IMR-90 (cell line): ENCODE measurements at regions not wholly inside any gene's neighbourhood (a gene's known extent, or its start where the extent isn't known, plus 50 kb on each side); places are given as distances from the start of the nearest gene placed in this dataset.

Source experiments
- ATAC-seq: fragments of 200-7000 bp; cut with Tn5 transposase; 2 replicates; pipeline ENCODE4 v1.9.1; 2020; ENCODE audit warnings: low read depth, mild to moderate bottlenecking, moderate library complexity
- BruUV-seq: library from RNA; stranded (reverse); fragments of 400-500 nt; replicated peaks from 2 replicates; lab custom pipeline; 2021; lab: Mats Ljungman, UMichigan
- CTCF ChIA-PET: fragments of 300-600 bp; formaldehyde crosslinking; extraction: SDS; loops from one replicate; lab custom pipeline; 2021; ENCODE audit warnings: antibody characterized with exemption; lab: Yijun Ruan, JAX
- POLR2A ChIA-PET: fragments of 300-600 bp; sonication (Branson Sonifier 250); formaldehyde crosslinking; loops from one replicate; lab custom pipeline; 2022; ENCODE audit warnings: antibody characterized with exemption; ENCODE audit not compliant: unreplicated experiment; lab: Charles Lee
- DNase-seq: peaks from one replicate; pipeline ENCODE4 v3.0.0; 2013
- H2AFZ ChIP-seq: replicated peaks from 2 replicates; pipeline ENCODE3; 2013; ENCODE audit warnings: low read length, mild to moderate bottlenecking; ENCODE audit not compliant: poor library complexity
- H2AK5ac ChIP-seq: 2 replicates; pipeline ENCODE4 v1.6.1; 2013; ENCODE audit warnings: low read depth, low read length, inconsistent platforms
- H2AK9ac ChIP-seq: replicated peaks from 2 replicates; pipeline ENCODE3; 2013; ENCODE audit warnings: mild to moderate bottlenecking, low read depth, low read length, moderate library complexity; ENCODE audit not compliant: poor library complexity
- H2BK120ac ChIP-seq: 2 replicates; pipeline ENCODE4 v1.6.1; 2013; ENCODE audit warnings: low read depth, low read length, inconsistent platforms
- H2BK15ac ChIP-seq: 3 replicates; pipeline ENCODE4 v1.6.1; 2013; ENCODE audit warnings: low read depth, low read length, inconsistent platforms
- H2BK20ac ChIP-seq: 2 replicates; pipeline ENCODE4 v1.6.1; 2013; ENCODE audit warnings: low read depth, mild to moderate bottlenecking, inconsistent platforms, low read length, moderate library complexity
- H2BK5ac ChIP-seq: 2 replicates; pipeline ENCODE4 v1.6.1; 2013; ENCODE audit warnings: mild to moderate bottlenecking, low read depth, low read length, inconsistent platforms; ENCODE audit not compliant: poor library complexity, severe bottlenecking
- H3K14ac ChIP-seq: replicated peaks from 2 replicates; pipeline ENCODE4 v1.6.1; 2013; ENCODE audit warnings: low read depth, low read length, inconsistent platforms
- H3K18ac ChIP-seq: 2 replicates; pipeline ENCODE4 v1.6.1; 2013; ENCODE audit warnings: low read depth, low read length, control low read depth
- H3K23ac ChIP-seq: 2 replicates; pipeline ENCODE4 v1.6.1; 2013; ENCODE audit warnings: low read depth, low read length, inconsistent platforms
- H3K27ac ChIP-seq: 2 replicates; pipeline ENCODE4 v1.5.1; 2013; ENCODE audit warnings: mild to moderate bottlenecking, control low read depth, low read length; ENCODE audit not compliant: insufficient read depth
- H3K27me3 ChIP-seq: 2 replicates; pipeline ENCODE4 v1.6.1; 2013; ENCODE audit warnings: low read length; ENCODE audit not compliant: control insufficient read depth, insufficient read depth
- H3K36me3 ChIP-seq: 2 replicates; pipeline ENCODE4 v1.6.1; 2013; ENCODE audit warnings: low read length, mixed read lengths; ENCODE audit not compliant: control insufficient read depth, insufficient read depth
- H3K4ac ChIP-seq: 2 replicates; pipeline ENCODE4 v1.6.1; 2013; ENCODE audit warnings: low read depth, low read length, inconsistent platforms
- H3K4me1 ChIP-seq: 2 replicates; pipeline ENCODE4 v1.6.1; 2013; ENCODE audit warnings: low read length, mixed read lengths; ENCODE audit not compliant: control insufficient read depth, insufficient read depth
- H3K4me2 ChIP-seq: 2 replicates; pipeline ENCODE4 v1.6.1; 2013; ENCODE audit warnings: low read depth, mild to moderate bottlenecking, control low read depth, low read length, moderate library complexity
- H3K4me3 ChIP-seq: 2 replicates; pipeline ENCODE4 v1.5.1; 2013; ENCODE audit warnings: low read depth, mild to moderate bottlenecking, control low read depth, low read length, moderate library complexity; ENCODE audit not compliant: insufficient read depth
- H3K56ac ChIP-seq: 2 replicates; pipeline ENCODE4 v1.6.1; 2013; ENCODE audit warnings: low read length, inconsistent platforms; ENCODE audit not compliant: insufficient read depth; ENCODE audit errors: extremely low read depth
- H3K79me1 ChIP-seq, 2 experiments: 2 replicates each; pipeline ENCODE4 v1.6.1; 2013; ENCODE audit warnings: low read length in 2 of 2, inconsistent platforms in 1 of 2, low read depth in 1 of 2
- H3K9ac ChIP-seq: 2 replicates; pipeline ENCODE4 v1.6.1; 2013; ENCODE audit warnings: low read depth, low read length, control low read depth
- H3K9me1 ChIP-seq: 2 replicates; pipeline ENCODE4 v1.6.1; 2013; ENCODE audit warnings: low read length, inconsistent platforms; ENCODE audit not compliant: insufficient read depth
- H3K9me3 ChIP-seq: 2 replicates; pipeline ENCODE4 v1.6.1; 2013; ENCODE audit warnings: low read length; ENCODE audit not compliant: control insufficient read depth, insufficient read depth
- H4K20me1 ChIP-seq: 2 replicates; pipeline ENCODE4 v1.6.1; 2013; ENCODE audit warnings: low read length, inconsistent platforms; ENCODE audit not compliant: insufficient read depth
- H4K5ac ChIP-seq: 2 replicates; pipeline ENCODE4 v1.6.1; 2013; ENCODE audit warnings: mild to moderate bottlenecking, low read depth, low read length, control low read depth
- H4K8ac ChIP-seq, 2 experiments: 2 replicates each; pipeline ENCODE4 v1.6.1; 2013; ENCODE audit warnings: low read depth in 2 of 2, low read length in 2 of 2, control low read depth in 1 of 2, inconsistent platforms in 1 of 2
- H4K91ac ChIP-seq: 2 replicates; pipeline ENCODE4 v1.6.1; 2013; ENCODE audit warnings: low read depth, low read length, inconsistent platforms; ENCODE audit not compliant: insufficient read depth
- NFE2L2 ChIP-seq: fragments of 150-350 bp; IDR thresholded peaks from 2 replicates; pipeline ENCODE4 v1.6.1; 2016; ENCODE audit warnings: low read depth, mild to moderate bottlenecking, low read length
- POLR2A ChIP-seq: IDR thresholded peaks from 2 replicates; pipeline ENCODE4 v1.6.1; 2012; ENCODE audit warnings: mild to moderate bottlenecking, low read depth, low read length
- RFX5 ChIP-seq: IDR thresholded peaks from 2 replicates; pipeline ENCODE4 v1.8.0; 2012; ENCODE audit warnings: low read depth, mild to moderate bottlenecking, low read length, moderate library complexity
- WGBS, 2 experiments: methylation state at CpG; one replicate each; pipeline versions ENCODE4 v1.1.5 to v1.1.7; 2013; ENCODE audit warnings: missing lambda C conversion rate in 2 of 2; ENCODE audit not compliant: insufficient read length in 1 of 2; ENCODE audit errors: extremely low coverage in 2 of 2; 5-methylcytosine and 5-hydroxymethylcytosine counted together
- dilution Hi-C: fragments of 300-500 bp; cut with HindIII; formaldehyde crosslinking; loops from one replicate; pipeline ENCODE4 v1.14.3; 2018; ENCODE audit warnings: low sequenced_read_pairs; ENCODE audit not compliant: unreplicated experiment
- in situ Hi-C: fragments of 300-500 bp; cut with MboI; formaldehyde crosslinking; loops from 3 replicates; pipeline ENCODE4 v1.14.3; 2019; ENCODE audit warnings: low sequenced_read_pairs, inconsistent platforms, mixed read lengths
- intact Hi-C: fragments of 100-400 bp; cut with micrococcal nuclease; formaldehyde crosslinking; loops from 2 replicates; pipeline ENCODE4 v1.10.0; 2022
- TF ChIP-seq, protein P1 (sequence below): conservative IDR thresholded peaks from 2 replicates; pipeline ENCODE4 v1.5.1; 2012; ENCODE audit warnings: mild to moderate bottlenecking, low read depth, low read length, improper control_type of control experiment
- TF ChIP-seq, protein P2 (sequence below): fragments of 150-350 bp; IDR thresholded peaks from 2 replicates; pipeline ENCODE4 v1.6.1; 2017; ENCODE audit warnings: mild to moderate bottlenecking, antibody characterized with exemption, low read length, low read depth

DNA sequence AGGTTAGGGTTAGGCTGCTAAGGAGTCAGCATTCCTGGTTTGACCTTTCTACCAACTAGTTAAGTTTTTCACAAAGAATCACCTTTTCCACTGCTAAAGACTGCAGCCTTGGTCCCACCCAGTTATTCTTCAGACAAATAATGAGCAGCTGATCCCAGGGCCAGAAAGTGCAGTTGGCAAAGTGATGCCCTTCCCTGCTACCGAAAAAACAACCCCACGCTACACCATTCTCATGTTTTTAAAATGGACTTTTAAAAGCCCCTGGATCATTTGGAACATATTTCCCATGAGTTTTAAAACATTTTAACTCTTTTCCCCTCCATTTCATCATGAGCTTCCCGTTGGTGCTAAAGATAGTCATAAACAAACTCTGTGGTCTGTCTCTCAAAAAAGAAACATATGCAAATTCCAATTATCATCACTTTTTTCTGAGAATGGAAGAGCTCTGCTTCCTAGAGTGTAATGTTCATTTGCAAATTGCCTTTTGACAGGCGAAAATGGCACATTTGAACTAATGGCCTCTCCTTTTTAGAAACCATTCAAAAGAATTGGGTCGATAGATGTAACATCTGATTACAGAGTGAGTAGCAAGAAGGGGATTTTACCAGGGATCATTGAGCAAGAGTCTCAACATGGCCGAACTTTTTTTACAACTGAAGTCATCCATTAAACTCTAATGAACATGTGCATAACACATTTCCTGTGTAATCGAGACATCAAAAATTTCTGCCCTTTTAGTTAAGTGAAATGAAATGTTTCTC lies 129.3 kb upstream of the RAP1B start:
- Histone ChIP-seq H3K14ac (no peak overlapping the region), H2BK20ac (peak overlapping the region; percentile 54; the same call in 1 of the 2 replicates)
- BruUV-seq = no TSS peak

More for the DNA sequence above, 129.3 kb upstream of the RAP1B start:
- no peak overlapping the region for H2BK120ac ChIP-seq
- no peak overlapping the region for H3K27ac ChIP-seq
- peaks cover 8% of the 10 kb centered on the region for H3K4me1 ChIP-seq
- dilution Hi-C loops (no loop called here), intact Hi-C loops (no loop called here), in situ Hi-C loops (no loop called here)
- H3K23ac ChIP-seq = no peak overlapping the region
- CTCF ChIA-PET = no interaction called here
- peak overlapping the region; percentile 20; the same call in 1 of the 2 replicates for H4K5ac ChIP-seq
- H3K9me3 ChIP-seq = no peaks in the 10 kb centered on the region
- H3K36me3 ChIP-seq = no peaks in the 10 kb centered on the region
- H3K4ac ChIP-seq = no peak overlapping the region
- H3K4me3 ChIP-seq = no peak overlapping the region
- peak; percentile 15 for DNase-seq
- TF ChIP-seq, protein P1, sequence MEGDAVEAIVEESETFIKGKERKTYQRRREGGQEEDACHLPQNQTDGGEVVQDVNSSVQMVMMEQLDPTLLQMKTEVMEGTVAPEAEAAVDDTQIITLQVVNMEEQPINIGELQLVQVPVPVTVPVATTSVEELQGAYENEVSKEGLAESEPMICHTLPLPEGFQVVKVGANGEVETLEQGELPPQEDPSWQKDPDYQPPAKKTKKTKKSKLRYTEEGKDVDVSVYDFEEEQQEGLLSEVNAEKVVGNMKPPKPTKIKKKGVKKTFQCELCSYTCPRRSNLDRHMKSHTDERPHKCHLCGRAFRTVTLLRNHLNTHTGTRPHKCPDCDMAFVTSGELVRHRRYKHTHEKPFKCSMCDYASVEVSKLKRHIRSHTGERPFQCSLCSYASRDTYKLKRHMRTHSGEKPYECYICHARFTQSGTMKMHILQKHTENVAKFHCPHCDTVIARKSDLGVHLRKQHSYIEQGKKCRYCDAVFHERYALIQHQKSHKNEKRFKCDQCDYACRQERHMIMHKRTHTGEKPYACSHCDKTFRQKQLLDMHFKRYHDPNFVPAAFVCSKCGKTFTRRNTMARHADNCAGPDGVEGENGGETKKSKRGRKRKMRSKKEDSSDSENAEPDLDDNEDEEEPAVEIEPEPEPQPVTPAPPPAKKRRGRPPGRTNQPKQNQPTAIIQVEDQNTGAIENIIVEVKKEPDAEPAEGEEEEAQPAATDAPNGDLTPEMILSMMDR = no peak
- TF ChIP-seq POLR2A = no peak
- TF ChIP-seq, protein P2, sequence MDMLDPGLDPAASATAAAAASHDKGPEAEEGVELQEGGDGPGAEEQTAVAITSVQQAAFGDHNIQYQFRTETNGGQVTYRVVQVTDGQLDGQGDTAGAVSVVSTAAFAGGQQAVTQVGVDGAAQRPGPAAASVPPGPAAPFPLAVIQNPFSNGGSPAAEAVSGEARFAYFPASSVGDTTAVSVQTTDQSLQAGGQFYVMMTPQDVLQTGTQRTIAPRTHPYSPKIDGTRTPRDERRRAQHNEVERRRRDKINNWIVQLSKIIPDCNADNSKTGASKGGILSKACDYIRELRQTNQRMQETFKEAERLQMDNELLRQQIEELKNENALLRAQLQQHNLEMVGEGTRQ = no peak
- no peak for TF ChIP-seq RFX5
- no peak for TF ChIP-seq NFE2L2
- H3K79me1 ChIP-seq = no peaks in the 10 kb centered on the region
- WGBS, 2 experiments = 50% methylated on average over 2 of the region's 7 CpGs; no CpG with 5 or more reads in 1 of the 2 experiments
- no peak overlapping the region for H3K56ac ChIP-seq
- ATAC-seq = no peak
- no peak overlapping the region for H4K8ac ChIP-seq
- no peak overlapping the region for H2AK9ac ChIP-seq
- POLR2A ChIA-PET = no interaction called here
- H3K9me1 ChIP-seq = no peaks in the 10 kb centered on the region
- H3K9ac ChIP-seq = no peak overlapping the region
- no peak overlapping the region for H3K4me2 ChIP-seq
- H3K27me3 ChIP-seq = no peaks in the 10 kb centered on the region
- no peak overlapping the region for H4K91ac ChIP-seq
- H4K20me1 ChIP-seq = no peaks in the 10 kb centered on the region
- no peak overlapping the region for H2BK5ac ChIP-seq
- peak overlapping the region; percentile 73 for H3K18ac ChIP-seq
- H2AFZ ChIP-seq = no peak overlapping the region
- H2BK15ac ChIP-seq = 0 out of 3 replicates have a peak overlapping the region, but pooled peaks have one; percentile 31
- no peak overlapping the region for H2AK5ac ChIP-seq
